SJCRH30 (cell line): ENCODE measurements at regions not wholly inside any gene's neighbourhood (a gene's known extent, or its start where the extent isn't known, plus 50 kb on each side); places are given as distances from the start of the nearest gene placed in this dataset.

Source experiments
- DNase-seq, 2 experiments: peaks; one replicate each; pipeline ENCODE4 v3.0.0-alpha.2; 2015 to 2020
- H3K27ac ChIP-seq: fragments of 250-450 bp; sonication (Bioruptor Pico); 2 replicates; pipeline ENCODE4 v1.5.1; 2020; ENCODE audit warnings: mild to moderate bottlenecking, moderate library complexity
- H3K27me3 ChIP-seq: fragments of 250-450 bp; sonication (Bioruptor Pico); 2 replicates; pipeline ENCODE4 v1.5.1; 2020; ENCODE audit warnings: mild to moderate bottlenecking, moderate library complexity
- H3K36me3 ChIP-seq: fragments of 250-450 bp; sonication (Bioruptor Pico); 2 replicates; pipeline ENCODE4 v1.5.1; 2020; ENCODE audit warnings: mild to moderate bottlenecking, moderate library complexity
- H3K4me1 ChIP-seq: fragments of 250-450 bp; sonication (Bioruptor Pico); 2 replicates; pipeline ENCODE4 v1.5.1; 2020; ENCODE audit warnings: mild to moderate bottlenecking, moderate library complexity
- H3K4me3 ChIP-seq: fragments of 250-450 bp; sonication (Bioruptor Pico); 2 replicates; pipeline ENCODE4 v1.5.1; 2020; ENCODE audit warnings: mild to moderate bottlenecking, moderate library complexity
- H3K9me3 ChIP-seq: fragments of 250-450 bp; sonication (Bioruptor Pico); replicated peaks from 2 replicates; pipeline ENCODE4 v1.5.1; 2020; ENCODE audit warnings: mild to moderate bottlenecking, moderate library complexity

DNA sequence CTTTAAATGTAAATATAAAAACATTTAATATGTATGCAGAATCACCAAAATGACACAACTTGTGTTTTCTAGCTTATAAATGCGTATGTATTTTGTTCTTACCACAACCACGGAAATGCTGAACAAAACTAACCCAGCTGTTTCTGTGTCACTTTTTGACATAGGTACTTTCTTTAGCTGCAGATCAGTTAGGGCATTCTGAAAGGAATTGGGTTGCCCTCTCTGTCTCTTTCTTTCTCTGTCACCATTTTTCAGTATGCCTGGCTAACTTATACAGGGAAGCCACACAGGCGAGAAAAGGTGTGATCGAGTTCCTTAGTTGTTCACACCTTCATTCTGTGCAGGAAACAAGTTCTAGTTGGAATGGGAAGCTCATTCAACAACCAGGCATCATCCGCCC lies 72.6 kb upstream of the ARGLU1 start:
- H3K27ac ChIP-seq, result no peak overlapping the region
- H3K9me3 ChIP-seq, result no peaks in the 10 kb centered on the region
- DNase-seq, result no peak
- no peaks in the 10 kb centered on the region for H3K4me1 ChIP-seq
- no peak overlapping the region for H3K4me3 ChIP-seq
- no peaks in the 10 kb centered on the region for H3K36me3 ChIP-seq
- no peaks in the 10 kb centered on the region for H3K27me3 ChIP-seq

DNA sequence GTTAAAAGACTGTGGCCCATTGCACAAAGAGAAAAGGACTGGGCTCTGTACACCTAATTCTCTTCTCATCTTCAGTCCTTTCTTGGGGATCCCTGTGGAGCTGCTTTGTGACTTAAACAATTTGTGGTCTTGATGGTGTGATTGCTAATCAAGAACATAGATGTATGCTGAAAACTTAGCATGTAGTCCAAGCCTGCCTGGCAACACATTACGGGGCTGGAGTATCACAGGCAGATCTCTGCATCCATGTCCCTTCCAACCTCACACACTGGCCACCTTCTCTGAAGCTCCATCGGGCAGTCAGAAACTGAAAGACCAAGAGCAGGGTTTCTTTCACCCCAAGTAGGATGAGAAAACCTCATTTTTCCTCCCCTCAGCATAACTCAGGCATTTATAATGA lies 69.6 kb upstream of the ARGLU1 start:
- Histone ChIP-seq H3K27me3 (no peaks in the 10 kb centered on the region), H3K4me3 (no peak overlapping the region), H3K4me1 (peaks cover 14% of the 10 kb centered on the region), H3K27ac (no peak overlapping the region), H3K36me3 (no peaks in the 10 kb centered on the region), H3K9me3 (no peaks in the 10 kb centered on the region)
- DNase-seq, result no peak

- Histone ChIP-seq H3K36me3 (no peaks in the 10 kb centered on the region), H3K27me3 (no peaks in the 10 kb centered on the region), H3K4me3 (no peak overlapping the region), H3K9me3 (no peaks in the 10 kb centered on the region), H3K4me1 (peaks cover 14% of the 10 kb centered on the region), H3K27ac (no peak overlapping the region)
- DNase-seq, result no peak
Observed at GRCh38 chr13:106636492-106636891, 68.6 kb upstream of the ARGLU1 start.

DNA sequence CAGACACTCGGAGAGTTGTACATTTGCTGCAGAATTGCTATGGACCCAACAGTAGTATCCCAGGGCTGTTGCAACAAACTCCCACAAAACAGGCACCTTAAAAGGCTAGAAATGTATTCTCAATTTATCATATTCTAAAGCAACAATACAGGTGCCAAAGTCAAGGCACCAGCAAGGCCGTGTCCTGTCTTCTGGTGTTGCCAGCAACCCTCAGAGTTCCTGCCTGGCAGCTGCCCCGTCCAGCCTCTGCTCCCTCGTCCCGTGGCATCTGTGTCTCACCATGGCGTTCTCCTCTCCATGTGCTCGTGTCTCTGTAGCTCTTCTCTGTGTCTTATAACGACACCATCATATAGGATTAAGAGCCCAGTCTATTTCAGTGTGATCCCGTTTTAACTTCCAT lies 67.7 kb upstream of the ARGLU1 start:
- Histone ChIP-seq H3K4me1 (peaks cover 16% of the 10 kb centered on the region), H3K27ac (no peak overlapping the region), H3K36me3 (no peaks in the 10 kb centered on the region), H3K4me3 (no peak overlapping the region), H3K9me3 (no peaks in the 10 kb centered on the region), H3K27me3 (no peaks in the 10 kb centered on the region)
- no peak for DNase-seq

DNA sequence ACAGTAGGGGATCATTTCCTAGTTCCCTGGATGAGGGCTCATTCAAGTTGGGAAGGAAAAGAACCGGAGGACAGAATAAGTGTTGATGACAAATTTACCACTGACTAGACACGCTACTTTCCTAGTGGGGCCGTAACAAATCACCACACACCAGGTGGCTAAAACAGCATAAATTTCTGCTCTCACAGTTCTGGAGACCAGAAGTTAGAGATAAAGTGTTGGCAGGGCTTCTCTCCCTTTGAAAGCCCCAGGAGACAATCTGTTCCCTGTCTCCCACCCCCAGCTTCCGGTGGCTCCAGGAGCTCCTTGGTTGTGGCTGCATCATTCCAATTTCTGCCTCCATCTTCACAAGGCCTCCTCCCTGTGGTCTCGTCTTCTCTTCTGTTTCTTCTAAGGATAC lies 65.4 kb upstream of the ARGLU1 start:
- peak; percentile 34 to 57 for DNase-seq
- Histone ChIP-seq H3K27ac (peak overlapping the region; percentile 57), H3K27me3 (no peaks in the 10 kb centered on the region), H3K4me3 (no peak overlapping the region), H3K4me1 (peaks cover 27% of the 10 kb centered on the region), H3K36me3 (no peaks in the 10 kb centered on the region), H3K9me3 (no peaks in the 10 kb centered on the region; the same call in 1 of the 2 replicates)

- Histone ChIP-seq H3K36me3 (no peaks in the 10 kb centered on the region), H3K9me3 (no peaks in the 10 kb centered on the region; the same call in 1 of the 2 replicates), H3K27ac (peak overlapping the region; percentile 75), H3K4me1 (peaks cover 27% of the 10 kb centered on the region), H3K4me3 (no peak overlapping the region), H3K27me3 (no peaks in the 10 kb centered on the region)
- peak in 1 of 2 experiments; percentile 27 for DNase-seq
Observed at GRCh38 chr13:106630650-106631049, 62.7 kb upstream of the ARGLU1 start.

DNA sequence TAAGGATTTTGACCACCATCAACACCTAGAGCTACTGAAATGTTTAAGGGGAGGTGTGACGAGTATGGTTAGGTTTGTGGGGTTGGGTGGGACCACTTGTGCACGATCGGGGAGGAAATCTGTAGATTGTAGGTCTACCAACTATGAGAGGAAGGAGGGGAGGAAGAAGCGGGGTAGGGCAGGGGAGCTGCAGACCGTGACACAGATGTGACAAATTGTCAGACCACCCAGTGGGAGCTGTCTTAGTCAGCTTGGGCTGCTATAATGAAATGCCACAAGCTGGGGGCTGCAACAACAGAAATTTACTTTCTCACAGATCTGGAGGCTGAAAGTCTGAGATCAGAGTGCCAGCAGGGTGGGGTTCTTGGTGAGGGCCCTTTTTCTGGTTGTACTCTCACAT lies 62.2 kb upstream of the ARGLU1 start:
- H3K27me3 ChIP-seq, result no peaks in the 10 kb centered on the region
- peak overlapping the region; percentile 75 for H3K27ac ChIP-seq
- no peaks in the 10 kb centered on the region for H3K36me3 ChIP-seq
- H3K9me3 ChIP-seq, result no peaks in the 10 kb centered on the region; the same call in 1 of the 2 replicates
- H3K4me1 ChIP-seq, result peaks cover 27% of the 10 kb centered on the region
- H3K4me3 ChIP-seq, result no peak overlapping the region
- DNase-seq, result peak; percentile 51 to 66

- no peaks in the 10 kb centered on the region; the same call in 1 of the 2 replicates for H3K9me3 ChIP-seq
- DNase-seq, result no peak
- no peaks in the 10 kb centered on the region for H3K36me3 ChIP-seq
- peak overlapping the region; percentile 75; the same call in 1 of the 2 replicates for H3K27ac ChIP-seq
- H3K27me3 ChIP-seq, result no peaks in the 10 kb centered on the region
- H3K4me3 ChIP-seq, result no peak overlapping the region
- H3K4me1 ChIP-seq, result peaks cover 27% of the 10 kb centered on the region
Observed at GRCh38 chr13:106628936-106629659, 61.2 kb upstream of the ARGLU1 start.

DNA sequence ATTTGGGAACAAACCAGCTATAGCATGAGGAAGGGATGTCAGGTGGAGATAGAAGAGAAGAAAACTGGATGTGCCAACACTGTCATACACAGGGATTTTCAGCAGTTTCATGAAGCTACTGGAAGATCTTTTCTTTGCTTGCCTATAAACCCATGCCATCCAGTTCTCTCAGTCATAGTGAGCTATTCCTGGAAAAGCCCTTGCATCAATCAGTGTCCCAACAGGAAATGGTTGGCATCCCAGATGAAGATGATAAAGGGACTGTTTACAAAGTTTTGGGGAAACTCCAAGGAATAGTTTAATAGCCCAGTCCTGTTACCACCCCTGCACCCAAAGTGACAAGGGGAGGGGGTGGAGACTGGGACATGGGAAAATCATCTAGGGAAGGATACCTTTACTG lies 58.5 kb upstream of the ARGLU1 start:
- H3K4me3 ChIP-seq, result no peak overlapping the region
- H3K27ac ChIP-seq, result no peak overlapping the region
- no peaks in the 10 kb centered on the region for H3K27me3 ChIP-seq
- H3K9me3 ChIP-seq, result no peaks in the 10 kb centered on the region; the same call in 1 of the 2 replicates
- peaks cover 12% of the 10 kb centered on the region; the same call in 1 of the 2 replicates for H3K4me1 ChIP-seq
- no peak for DNase-seq
- H3K36me3 ChIP-seq, result no peaks in the 10 kb centered on the region

DNA sequence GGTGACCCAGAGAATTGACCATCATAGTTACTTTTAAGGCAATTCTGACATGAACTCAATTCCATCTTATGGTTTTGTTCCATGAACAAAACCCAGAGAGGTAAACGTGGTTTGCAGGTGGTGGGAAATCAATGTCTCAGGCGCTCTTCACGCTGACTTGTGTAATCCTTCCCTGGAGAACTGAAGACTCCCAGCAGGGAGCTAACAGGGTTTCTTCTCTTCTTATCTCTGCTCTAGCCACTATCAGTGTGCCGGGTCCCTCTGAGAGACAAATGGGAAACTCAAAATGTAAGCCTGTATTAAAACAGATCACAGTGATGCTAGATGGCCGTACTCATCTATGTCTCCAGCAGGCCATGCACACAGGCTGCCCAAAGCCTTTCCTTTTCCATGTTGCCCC lies 57.6 kb upstream of the ARGLU1 start:
- Histone ChIP-seq H3K4me1 (peaks cover 10% of the 10 kb centered on the region; the same call in 1 of the 2 replicates), H3K9me3 (no peaks in the 10 kb centered on the region; the same call in 1 of the 2 replicates), H3K4me3 (no peak overlapping the region), H3K27ac (no peak overlapping the region), H3K27me3 (no peaks in the 10 kb centered on the region), H3K36me3 (no peaks in the 10 kb centered on the region)
- no peak for DNase-seq

DNA sequence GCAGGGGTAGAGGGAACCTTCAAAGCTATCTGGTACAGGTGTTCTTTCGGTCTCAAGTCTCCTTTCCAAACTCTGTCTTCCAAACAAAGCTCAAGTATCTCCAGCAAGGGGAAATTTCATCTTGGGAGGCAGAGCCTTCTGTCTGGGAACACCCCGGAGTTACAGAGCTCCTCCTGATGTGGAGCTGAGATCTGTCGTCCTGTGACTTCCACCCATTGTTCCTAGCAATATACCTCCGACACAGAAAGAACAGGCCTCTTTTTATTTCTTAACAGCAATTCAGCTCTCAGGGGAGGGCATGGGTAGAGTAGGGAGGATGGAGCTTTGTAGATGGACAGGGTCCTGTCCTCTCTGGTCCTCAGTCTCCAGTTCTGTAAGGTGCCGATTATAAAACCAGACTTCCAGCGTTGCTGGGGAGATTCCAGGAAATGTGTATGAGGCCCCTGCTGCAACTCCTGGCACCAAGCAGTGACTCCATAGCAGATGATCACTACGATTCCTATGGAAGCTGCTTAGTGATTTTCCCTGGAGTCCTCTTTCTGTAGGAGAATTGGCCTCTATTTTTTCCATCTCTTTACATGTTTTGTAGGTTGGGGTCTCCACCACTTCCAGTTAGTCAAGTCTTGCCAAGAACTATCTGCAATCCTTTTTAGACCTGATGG lies 56.0 kb upstream of the ARGLU1 start:
- Histone ChIP-seq H3K36me3 (no peaks in the 10 kb centered on the region), H3K4me1 (no peaks in the 10 kb centered on the region), H3K4me3 (no peak overlapping the region), H3K27me3 (no peaks in the 10 kb centered on the region), H3K27ac (no peak overlapping the region), H3K9me3 (no peaks in the 10 kb centered on the region; the same call in 1 of the 2 replicates)
- DNase-seq, result no peak

- Histone ChIP-seq H3K27ac (no peak overlapping the region), H3K27me3 (no peaks in the 10 kb centered on the region), H3K9me3 (no peaks in the 10 kb centered on the region), H3K4me1 (no peaks in the 10 kb centered on the region), H3K36me3 (no peaks in the 10 kb centered on the region), H3K4me3 (no peak overlapping the region)
- DNase-seq, result no peak
Observed at GRCh38 chr13:106621833-106622232, 53.9 kb upstream of the ARGLU1 start.

DNA sequence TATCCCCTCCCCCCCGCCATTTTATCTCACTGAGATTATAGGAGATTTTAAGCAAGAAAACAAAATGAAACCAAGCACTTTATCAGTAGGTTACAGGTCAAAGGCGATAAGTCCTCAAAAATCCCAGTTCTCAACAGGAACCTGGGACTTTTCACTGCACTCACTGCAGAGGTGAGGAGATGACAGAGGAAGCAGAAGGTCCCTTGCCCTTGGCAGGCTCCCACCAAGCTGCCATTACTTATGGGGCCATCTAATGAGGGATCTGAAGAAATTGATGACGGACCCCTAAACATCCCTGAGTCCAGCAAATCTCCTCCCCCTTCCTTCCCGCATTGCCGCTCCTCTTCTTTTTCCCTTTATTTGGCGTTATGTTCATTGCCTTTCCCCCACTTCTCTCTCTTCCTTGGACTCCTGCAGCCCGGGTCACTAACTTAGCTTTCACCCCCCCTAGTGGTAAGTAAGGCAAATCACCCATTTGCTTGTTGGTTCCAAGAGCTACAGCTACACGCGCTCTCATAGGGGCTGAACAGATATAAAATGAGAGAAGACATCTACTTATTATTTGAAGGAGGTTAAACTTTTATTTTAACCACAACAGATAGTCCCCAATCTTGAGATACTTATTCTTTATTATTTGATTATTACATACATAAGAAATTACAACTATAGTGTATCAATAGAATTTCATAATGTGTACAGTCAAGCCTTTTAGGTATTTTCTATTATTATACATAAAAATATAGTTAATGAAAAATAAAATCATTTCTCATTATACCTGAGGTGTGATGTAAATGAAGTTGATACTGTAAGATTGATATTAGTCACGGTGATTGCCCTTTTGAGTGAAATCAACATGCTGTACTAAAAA lies 52.0 kb upstream of the ARGLU1 start:
- peak; percentile 33 to 73 for DNase-seq
- Histone ChIP-seq H3K27me3 (no peaks in the 10 kb centered on the region), H3K27ac (no peak overlapping the region), H3K9me3 (no peaks in the 10 kb centered on the region), H3K36me3 (no peaks in the 10 kb centered on the region), H3K4me1 (no peaks in the 10 kb centered on the region), H3K4me3 (no peak overlapping the region)
